NB4 (cell line): ENCODE measurements at regions not wholly inside any gene's neighbourhood (a gene's known extent, or its start where the extent isn't known, plus 50 kb on each side); places are given as distances from the start of the nearest gene placed in this dataset.

Experiments
- CTCF ChIP-seq: IDR thresholded peaks from one replicate; pipeline ENCODE4 v1.5.1; 2012; ENCODE audit warnings: low read depth, low read length
- MAX ChIP-seq: IDR thresholded peaks from 2 replicates; pipeline ENCODE4 v1.6.1; 2011; ENCODE audit warnings: low read depth, low read length
- POLR2A ChIP-seq: IDR thresholded peaks from 2 replicates; pipeline ENCODE4 v1.6.1; 2011; ENCODE audit warnings: mild to moderate bottlenecking; ENCODE audit not compliant: insufficient read length; ENCODE audit errors: extremely low read depth

GRCh38 chr2:160859096-160859495 lies 301.1 kb upstream of the TANK start:
- TF ChIP-seq POLR2A: no peak
- no peak for TF ChIP-seq MAX
- TF ChIP-seq CTCF: no peak
